K562 (cell line): ENCODE measurements at regions not wholly inside any gene's neighbourhood (a gene's known extent, or its start where the extent isn't known, plus 50 kb on each side); places are given as distances from the start of the nearest gene placed in this dataset.
A peak's percentile ranks its signal among the peaks of the same experiment; 100 is the strongest.
"Not testable (repeated sequence)": the region's sequence is repeated elsewhere in the genome, so short reads cannot be mapped to it uniquely, and the experiment has no call there.

Experiments used
- ATAC-seq: fragments of 200-7000 bp; cut with Tn5 transposase; 3 replicates; pipeline ENCODE4 v1.9.1; 2020; ENCODE audit warnings: moderate library complexity
- BruUV-seq: library from RNA; stranded (reverse); fragments of 400-500 nt; replicated peaks from 2 replicates; lab custom pipeline; 2021; lab: Mats Ljungman, UMichigan
- CTCF ChIA-PET: fragments of 300-600 bp; formaldehyde crosslinking; extraction: SDS; loops from one replicate; lab custom pipeline; 2021; ENCODE audit warnings: low intra/inter-chr PET ratio; lab: Yijun Ruan, JAX
- POLR2A ChIA-PET: fragments of 300-600, 350-650 bp; sonication (Branson Sonifier 250); formaldehyde crosslinking; extraction: SDS; loops from one replicate; lab custom pipeline; 2021; ENCODE audit warnings: antibody characterized with exemption, inconsistent platforms; lab: Yijun Ruan, JAX
- DNase-seq, 4 experiments: peaks; one replicate each; pipeline versions ENCODE4 v3.0.0 to v3.0.0-alpha.2; 2011 to 2018; ENCODE audit warnings: low spot score in 3 of 4, mixed read lengths in 3 of 4; ENCODE audit errors: extremely low read depth in 1 of 4
- FAIRE-seq: peaks from 2 replicates; lab custom pipeline; 2011; peaks lifted over from hg19 to GRCh38; lab: Jason Lieb, UNC
- H2AFZ ChIP-seq: 2 replicates; pipeline ENCODE4 v1.6.0; 2011; ENCODE audit warnings: low read depth, low read length, control low read depth, inconsistent platforms
- H3K27ac ChIP-seq: fragments of 200-600 bp; 3 replicates; pipeline ENCODE4 v1.8.0; 2011; ENCODE audit warnings: low read depth, mild to moderate bottlenecking, control low read depth, inconsistent platforms, low read length, moderate library complexity, mixed read lengths; ENCODE audit errors: extremely low read depth
- H3K27me3 ChIP-seq, 2 experiments: fragments of 300-600 bp in 1 of 2; 2 replicates in 1 of 2; 3 replicates in 1 of 2; pipeline versions ENCODE4 v1.6.0 to v1.8.0; 2011; ENCODE audit warnings: inconsistent platforms in 2 of 2, low read length in 2 of 2, mild to moderate bottlenecking in 1 of 2, mixed read lengths in 1 of 2, moderate library complexity in 1 of 2; ENCODE audit not compliant: control insufficient read depth in 2 of 2, insufficient read depth in 2 of 2
- H3K36me3 ChIP-seq: fragments of 300-600 bp; 3 replicates; pipeline ENCODE4 v1.8.0; 2011; ENCODE audit warnings: mild to moderate bottlenecking, low read length, inconsistent platforms; ENCODE audit not compliant: control insufficient read depth, insufficient read depth
- H3K4me1 ChIP-seq, 2 experiments: fragments of 200-600 bp in 1 of 2; replicated peaks in 1 of 2; 2 replicates in 1 of 2; 3 replicates in 1 of 2; pipeline versions ENCODE4 v1.5.1 to v1.8.0; 2011; ENCODE audit warnings: inconsistent platforms in 2 of 2, low read length in 2 of 2, mild to moderate bottlenecking in 1 of 2, mixed read lengths in 1 of 2, moderate library complexity in 1 of 2; ENCODE audit not compliant: control insufficient read depth in 2 of 2, insufficient read depth in 2 of 2
- H3K4me2 ChIP-seq: 2 replicates; pipeline ENCODE4 v1.6.1; 2011; ENCODE audit warnings: low read length, control low read depth, inconsistent platforms, mixed read lengths; ENCODE audit not compliant: insufficient read depth
- H3K4me3 ChIP-seq: fragments of 200-600 bp; sonication (generic), shearing (Covaris generic); 2 replicates; pipeline ENCODE4 v1.5.1; 2016; ENCODE audit warnings: control low read depth, inconsistent platforms
- H3K79me2 ChIP-seq: fragments of 200-600 bp; 3 replicates; pipeline ENCODE4 v1.8.0; 2011; ENCODE audit warnings: low read length, inconsistent platforms; ENCODE audit not compliant: control insufficient read depth, insufficient read depth
- H3K9ac ChIP-seq, 2 experiments: 2 replicates each; pipeline versions ENCODE4 v1.6.0 to v1.6.1; 2011; ENCODE audit warnings: low read depth in 2 of 2, low read length in 2 of 2, control low read depth in 1 of 2, inconsistent platforms in 1 of 2, mild to moderate bottlenecking in 1 of 2, mixed read lengths in 1 of 2; ENCODE audit not compliant: insufficient read depth in 1 of 2
- H3K9me1 ChIP-seq: one replicate; pipeline ENCODE4 v1.6.0; 2011; ENCODE audit warnings: inconsistent platforms, mild to moderate bottlenecking, low read length, moderate library complexity; ENCODE audit not compliant: control insufficient read depth, insufficient read depth
- H3K9me3 ChIP-seq: replicated peaks from 2 replicates; pipeline ENCODE4 v1.5.1; 2011; ENCODE audit warnings: low read depth, low read length, inconsistent platforms; ENCODE audit not compliant: control insufficient read depth, insufficient read depth
- H4K20me1 ChIP-seq: replicated peaks from 2 replicates; pipeline ENCODE4 v1.6.1; 2011; ENCODE audit warnings: low read length, inconsistent platforms, mixed read lengths; ENCODE audit not compliant: control insufficient read depth, insufficient read depth
- HNRNPUL1 ChIP-seq: fragments of 200-400 bp; formaldehyde crosslinking; IDR thresholded peaks from 2 replicates; pipeline ENCODE4 v1.6.1; 2017; ENCODE audit warnings: low read length
- RBM25 ChIP-seq: fragments of 200-400 bp; formaldehyde crosslinking; IDR thresholded peaks from 2 replicates; pipeline ENCODE4 v1.6.1; 2018; ENCODE audit warnings: low read length, low read depth, moderate library complexity; ENCODE audit not compliant: severe bottlenecking
- ZNF146 ChIP-seq: IDR thresholded peaks from one replicate; pipeline ENCODE4 v1.6.1; 2018; ENCODE audit warnings: missing compliant biosample characterization; ENCODE audit not compliant: unreplicated experiment
- WGBS: fragments of 100-300 bp; shearing (Covaris generic); methylation state at CpG from one replicate; pipeline ENCODE4 v1.1.6; 2016; ENCODE audit warnings: low coverage, mixed read lengths; ENCODE audit not compliant: insufficient coverage; ENCODE audit errors: missing lambda C conversion rate; 5-methylcytosine and 5-hydroxymethylcytosine counted together
- in situ Hi-C: fragments of 300-500 bp; cut with MboI; formaldehyde crosslinking; loops from 4 replicates; pipeline ENCODE4 v1.15.0; 2018; ENCODE audit warnings: inconsistent platforms, mixed read lengths
- intact Hi-C: fragments of 100-400 bp; cut with micrococcal nuclease; formaldehyde crosslinking; loops from 2 replicates; pipeline ENCODE4 v1.14.2; 2022
- TF ChIP-seq, protein P1 (sequence below): sonication (generic); formaldehyde crosslinking; IDR thresholded peaks from 2 replicates; pipeline ENCODE4 v1.8.1; 2023; ENCODE audit warnings: mild to moderate bottlenecking, missing genetic modification reagents

DNA sequence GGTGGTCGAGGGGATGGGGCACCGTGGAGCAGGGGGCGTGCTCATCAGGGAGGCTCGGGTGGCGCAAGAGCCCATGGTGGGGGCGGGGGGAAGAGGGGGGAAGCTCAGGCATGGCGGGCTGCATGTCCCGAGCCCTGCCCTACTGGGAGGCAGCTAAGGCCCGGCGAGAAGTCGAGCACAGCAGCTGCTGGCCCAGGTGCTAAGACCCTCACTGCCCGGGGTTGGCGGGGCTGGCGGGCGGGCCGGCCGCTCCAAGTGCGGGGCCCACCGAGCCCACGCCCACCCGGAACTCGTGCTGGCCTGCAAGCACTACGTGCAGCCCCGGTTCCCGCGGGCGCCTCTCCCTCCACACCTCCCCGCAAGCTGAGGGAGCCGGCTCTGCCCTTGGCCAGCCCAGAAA lies 55.0 kb upstream of the FAM171A1 start:
- in situ Hi-C loops: loop anchor here (25.0 kb wide), 1 partner anchor 1361 kb away; no protein-coding TSS in a partner anchor
- no peak overlapping the region for H3K4me2 ChIP-seq
- WGBS: 58% methylated on average over 6 of the region's 29 CpGs
- TF ChIP-seq HNRNPUL1: no peak
- TF ChIP-seq, protein P1, sequence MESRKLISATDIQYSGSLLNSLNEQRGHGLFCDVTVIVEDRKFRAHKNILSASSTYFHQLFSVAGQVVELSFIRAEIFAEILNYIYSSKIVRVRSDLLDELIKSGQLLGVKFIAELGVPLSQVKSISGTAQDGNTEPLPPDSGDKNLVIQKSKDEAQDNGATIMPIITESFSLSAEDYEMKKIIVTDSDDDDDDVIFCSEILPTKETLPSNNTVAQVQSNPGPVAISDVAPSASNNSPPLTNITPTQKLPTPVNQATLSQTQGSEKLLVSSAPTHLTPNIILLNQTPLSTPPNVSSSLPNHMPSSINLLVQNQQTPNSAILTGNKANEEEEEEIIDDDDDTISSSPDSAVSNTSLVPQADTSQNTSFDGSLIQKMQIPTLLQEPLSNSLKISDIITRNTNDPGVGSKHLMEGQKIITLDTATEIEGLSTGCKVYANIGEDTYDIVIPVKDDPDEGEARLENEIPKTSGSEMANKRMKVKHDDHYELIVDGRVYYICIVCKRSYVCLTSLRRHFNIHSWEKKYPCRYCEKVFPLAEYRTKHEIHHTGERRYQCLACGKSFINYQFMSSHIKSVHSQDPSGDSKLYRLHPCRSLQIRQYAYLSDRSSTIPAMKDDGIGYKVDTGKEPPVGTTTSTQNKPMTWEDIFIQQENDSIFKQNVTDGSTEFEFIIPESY (CRISPR knock-in tag): peak; percentile 65
- no peak overlapping the region for H3K4me3 ChIP-seq
- no peak overlapping the region for H3K27ac ChIP-seq
- H3K9me3 ChIP-seq: no peaks in the 10 kb centered on the region
- no peaks in the 10 kb centered on the region for H3K36me3 ChIP-seq
- H3K9ac ChIP-seq: no peak overlapping the region
- peaks cover 0 to 6% of the 10 kb centered on the region in 2 experiments; a peak in 2 of 5 replicates for H3K4me1 ChIP-seq
- no peaks in the 10 kb centered on the region for H4K20me1 ChIP-seq
- intact Hi-C loops: no loop called here
- H3K79me2 ChIP-seq: no peaks in the 10 kb centered on the region
- no TSS peak for BruUV-seq
- ChIA-PET CTCF (no interaction called here), POLR2A (no interaction called here)
- DNase-seq (no peak), ATAC-seq (no peak), FAIRE-seq (no peak)
- H2AFZ ChIP-seq: no peak overlapping the region
- no peaks in the 10 kb centered on the region for H3K9me1 ChIP-seq
- H3K27me3 ChIP-seq: no peaks in the 10 kb centered on the region

DNA sequence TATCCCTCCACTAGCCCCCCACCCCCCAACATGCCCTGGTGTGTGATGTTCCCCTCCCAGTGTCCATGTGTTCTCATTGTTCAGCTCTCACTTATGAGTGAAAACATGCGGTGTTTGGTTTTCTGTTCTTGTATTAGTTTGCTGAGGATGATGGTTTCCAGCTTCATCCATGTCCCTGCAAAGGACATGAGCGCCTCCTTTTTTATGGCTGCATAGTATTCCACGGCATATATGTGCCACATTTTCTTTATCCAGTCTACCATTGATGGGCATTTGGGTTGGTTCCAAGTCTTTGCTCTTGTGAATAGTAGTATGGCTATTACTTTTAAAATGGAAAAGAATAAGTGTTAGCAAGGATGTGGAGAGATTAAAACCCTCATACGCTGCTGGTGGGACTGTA lies 50.8 kb upstream of the FAM171A1 start:
- H3K9me1 ChIP-seq, BruUV-seq, DNase-seq, POLR2A ChIA-PET, H3K4me1 ChIP-seq, ATAC-seq, H3K9ac ChIP-seq, CTCF ChIA-PET, H4K20me1 ChIP-seq, FAIRE-seq, H3K36me3 ChIP-seq, H3K4me2 ChIP-seq, intact Hi-C loops, H3K4me3 ChIP-seq, H3K79me2 ChIP-seq, in situ Hi-C loops, H3K27ac ChIP-seq, H3K27me3 ChIP-seq, H2AFZ ChIP-seq, H3K9me3 ChIP-seq: not testable (repeated sequence)
- WGBS: 48% methylated on average over 4 of the region's 4 CpGs
- peak; percentile 96 for TF ChIP-seq ZNF146 (CRISPR knock-in tag)
- peak; percentile 13 for TF ChIP-seq RBM25
